A673 (cell line): ENCODE measurements at regions not wholly inside any gene's neighbourhood (a gene's known extent, or its start where the extent isn't known, plus 50 kb on each side); places are given as distances from the start of the nearest gene placed in this dataset.

Source experiments
- EZH2 ChIP-seq: fragments of 200-600 bp; sonication (generic); IDR thresholded peaks from 2 replicates; pipeline ENCODE4 v1.6.1; 2017; ENCODE audit warnings: borderline replicate concordance, low read depth, mild to moderate bottlenecking, mixed read lengths, antibody characterized with exemption, low read length; ENCODE audit not compliant: poor library complexity, severe bottlenecking
- TF ChIP-seq, protein P1 (sequence below): fragments of 300-800, 200-600 bp; sonication (generic); conservative IDR thresholded peaks from 2 replicates; pipeline ENCODE4 v1.5.1; 2017; ENCODE audit warnings: low read depth, mild to moderate bottlenecking, antibody characterized with exemption, low read length, moderate library complexity, mixed read lengths

DNA sequence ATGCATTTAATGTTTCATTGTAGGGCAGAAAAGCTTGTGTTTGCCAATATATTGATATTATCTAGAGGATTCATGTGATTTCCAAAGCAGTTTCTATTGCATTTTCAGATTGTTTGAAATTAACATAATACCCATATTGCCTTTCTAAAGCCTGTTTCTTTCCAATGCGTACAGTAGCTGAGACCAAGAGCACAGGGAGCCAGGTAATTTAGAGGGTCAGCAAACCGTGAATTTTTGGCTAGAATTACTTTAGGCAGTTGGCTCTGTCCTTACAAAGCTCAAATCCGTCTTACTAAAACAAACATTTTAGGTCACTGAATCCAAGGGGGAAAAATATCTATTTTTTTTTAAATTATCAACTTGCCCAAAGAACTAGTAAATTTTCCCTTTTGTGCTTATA is 604.9 kb upstream of the ADARB2 start:
- TF ChIP-seq, protein P1, sequence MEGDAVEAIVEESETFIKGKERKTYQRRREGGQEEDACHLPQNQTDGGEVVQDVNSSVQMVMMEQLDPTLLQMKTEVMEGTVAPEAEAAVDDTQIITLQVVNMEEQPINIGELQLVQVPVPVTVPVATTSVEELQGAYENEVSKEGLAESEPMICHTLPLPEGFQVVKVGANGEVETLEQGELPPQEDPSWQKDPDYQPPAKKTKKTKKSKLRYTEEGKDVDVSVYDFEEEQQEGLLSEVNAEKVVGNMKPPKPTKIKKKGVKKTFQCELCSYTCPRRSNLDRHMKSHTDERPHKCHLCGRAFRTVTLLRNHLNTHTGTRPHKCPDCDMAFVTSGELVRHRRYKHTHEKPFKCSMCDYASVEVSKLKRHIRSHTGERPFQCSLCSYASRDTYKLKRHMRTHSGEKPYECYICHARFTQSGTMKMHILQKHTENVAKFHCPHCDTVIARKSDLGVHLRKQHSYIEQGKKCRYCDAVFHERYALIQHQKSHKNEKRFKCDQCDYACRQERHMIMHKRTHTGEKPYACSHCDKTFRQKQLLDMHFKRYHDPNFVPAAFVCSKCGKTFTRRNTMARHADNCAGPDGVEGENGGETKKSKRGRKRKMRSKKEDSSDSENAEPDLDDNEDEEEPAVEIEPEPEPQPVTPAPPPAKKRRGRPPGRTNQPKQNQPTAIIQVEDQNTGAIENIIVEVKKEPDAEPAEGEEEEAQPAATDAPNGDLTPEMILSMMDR, result no peak
- TF ChIP-seq EZH2, result no peak
